ENCODE measurements at regions not wholly inside any gene's neighbourhood (a gene's known extent, or its start where the extent isn't known, plus 50 kb on each side); places are given as distances from the start of the nearest gene placed in this dataset.

DNA sequence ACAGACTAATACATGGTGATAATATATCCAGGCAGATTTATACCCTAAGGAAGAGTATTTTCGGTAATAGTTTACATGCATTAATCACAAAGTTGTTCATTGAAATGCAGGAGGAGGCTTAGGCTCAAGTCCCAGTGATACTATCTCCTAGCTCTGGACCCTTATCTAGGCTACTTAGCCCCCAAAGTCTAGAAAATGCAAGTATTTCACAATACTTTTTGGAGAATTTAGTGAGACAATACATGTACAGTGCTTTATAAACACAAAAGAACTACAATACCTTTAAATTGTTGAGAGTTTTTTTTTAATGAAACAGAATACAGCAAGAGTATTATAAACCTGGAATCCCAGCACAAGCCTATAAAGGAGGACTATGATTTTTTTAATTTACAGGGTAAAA, 473.9 kb downstream of the HS3ST3B1 start:
- H3K36me3 ChIP-seq (ENCODE audit: control insufficient read depth, insufficient read depth, low read length): no peaks in the 10 kb centered on the region
- Mint-ChIP-seq H3K36me3 (no peaks in the 10 kb centered on the region), H3K4me1 (no peaks in the 10 kb centered on the region), H3K27me3 (ENCODE audit: low read depth in 2 of 2) (peaks cover 21 to 54% of the 10 kb centered on the region in 2 donors), H3K27ac (no peak overlapping the region), H3K4me3 (no peak overlapping the region), H3K9me3 (no peaks in the 10 kb centered on the region)
- no peaks in the 10 kb centered on the region for H3K9me3 ChIP-seq (ENCODE audit: control insufficient read depth, insufficient read depth, low read length)
- WGBS (ENCODE audit: insufficient coverage): 89% methylated on average over 1 of the region's 1 CpG
- intact Hi-C loops (cut with micrococcal nuclease): no loop called here
- no peak overlapping the region for H3K27ac ChIP-seq (ENCODE audit: low read length)
- no peaks in the 10 kb centered on the region for H3K4me1 ChIP-seq (ENCODE audit: control insufficient read depth, insufficient read depth, low read length)
- ATAC-seq (no peak), DNase-seq (no peak)
- TF ChIP-seq, protein P1, sequence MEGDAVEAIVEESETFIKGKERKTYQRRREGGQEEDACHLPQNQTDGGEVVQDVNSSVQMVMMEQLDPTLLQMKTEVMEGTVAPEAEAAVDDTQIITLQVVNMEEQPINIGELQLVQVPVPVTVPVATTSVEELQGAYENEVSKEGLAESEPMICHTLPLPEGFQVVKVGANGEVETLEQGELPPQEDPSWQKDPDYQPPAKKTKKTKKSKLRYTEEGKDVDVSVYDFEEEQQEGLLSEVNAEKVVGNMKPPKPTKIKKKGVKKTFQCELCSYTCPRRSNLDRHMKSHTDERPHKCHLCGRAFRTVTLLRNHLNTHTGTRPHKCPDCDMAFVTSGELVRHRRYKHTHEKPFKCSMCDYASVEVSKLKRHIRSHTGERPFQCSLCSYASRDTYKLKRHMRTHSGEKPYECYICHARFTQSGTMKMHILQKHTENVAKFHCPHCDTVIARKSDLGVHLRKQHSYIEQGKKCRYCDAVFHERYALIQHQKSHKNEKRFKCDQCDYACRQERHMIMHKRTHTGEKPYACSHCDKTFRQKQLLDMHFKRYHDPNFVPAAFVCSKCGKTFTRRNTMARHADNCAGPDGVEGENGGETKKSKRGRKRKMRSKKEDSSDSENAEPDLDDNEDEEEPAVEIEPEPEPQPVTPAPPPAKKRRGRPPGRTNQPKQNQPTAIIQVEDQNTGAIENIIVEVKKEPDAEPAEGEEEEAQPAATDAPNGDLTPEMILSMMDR (IDR thresholded peaks at IDR 0.05): no peak
- no peak overlapping the region for H3K4me3 ChIP-seq (ENCODE audit: low read length)
- H3K27me3 ChIP-seq (ENCODE audit: control insufficient read depth, insufficient read depth, low read length): no peaks in the 10 kb centered on the region

DNA sequence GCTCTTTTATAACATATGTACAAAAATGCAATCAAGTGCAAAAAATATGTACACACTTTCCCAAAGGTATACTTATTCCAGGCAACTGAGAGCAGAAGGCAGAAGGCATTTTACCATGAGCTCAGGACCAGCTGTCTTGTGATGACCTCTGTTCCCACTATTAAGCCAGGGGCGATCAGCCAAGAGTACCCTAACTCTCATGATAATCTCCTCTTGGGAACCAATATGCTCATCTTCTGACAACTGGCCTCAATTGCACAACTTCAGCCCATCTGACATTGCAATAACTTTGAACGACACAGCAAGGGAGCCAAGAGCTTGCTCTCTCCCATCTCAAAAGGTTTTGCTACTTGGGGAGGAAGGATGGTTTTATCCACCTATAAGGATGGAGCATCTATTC, 471.9 kb downstream of the HS3ST3B1 start:
- Histone ChIP-seq H3K27me3 (ENCODE audit: control insufficient read depth, insufficient read depth, low read length) (no peaks in the 10 kb centered on the region), H3K9me3 (ENCODE audit: control insufficient read depth, insufficient read depth, low read length) (peaks cover 3% of the 10 kb centered on the region), H3K36me3 (ENCODE audit: control insufficient read depth, insufficient read depth, low read length) (no peaks in the 10 kb centered on the region), H3K4me1 (ENCODE audit: control insufficient read depth, insufficient read depth, low read length) (no peaks in the 10 kb centered on the region), H3K4me3 (ENCODE audit: low read length) (no peak overlapping the region), H3K27ac (ENCODE audit: low read length) (no peak overlapping the region)
- no peak for DNase-seq
- Mint-ChIP-seq H3K27ac (no peak overlapping the region), H3K9me3 (no peaks in the 10 kb centered on the region), H3K4me3 (no peak overlapping the region), H3K36me3 (no peaks in the 10 kb centered on the region), H3K4me1 (no peaks in the 10 kb centered on the region), H3K27me3 (ENCODE audit: low read depth in 2 of 2) (peaks cover 14 to 46% of the 10 kb centered on the region in 2 donors)
- intact Hi-C loops (cut with micrococcal nuclease): no loop called here
- ATAC-seq: no peak
- 68% methylated on average over 1 of the region's 2 CpGs for WGBS (ENCODE audit: insufficient coverage)
- TF ChIP-seq, protein P1 (IDR thresholded peaks at IDR 0.05): no peak

DNA sequence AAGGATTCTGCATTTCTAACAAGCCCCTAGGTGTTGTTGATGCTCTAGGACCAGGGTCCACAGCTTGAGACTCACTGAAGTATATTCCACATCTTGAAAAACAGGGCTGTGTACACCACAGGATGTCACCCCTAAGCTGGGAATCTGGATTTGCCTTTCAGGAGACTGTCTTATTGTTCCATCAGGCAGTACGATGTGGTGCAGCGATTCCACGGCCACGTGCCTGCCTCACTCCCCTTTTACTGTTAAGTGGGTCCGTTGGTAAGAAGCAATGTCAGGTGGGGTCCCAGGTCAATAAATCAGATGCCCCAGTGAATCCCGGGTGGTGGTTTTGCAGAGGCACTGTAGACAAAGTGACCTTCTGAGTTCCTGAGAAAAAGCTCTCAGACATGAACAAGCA, 470.7 kb downstream of the HS3ST3B1 start:
- Mint-ChIP-seq H3K9me3 (no peaks in the 10 kb centered on the region), H3K4me3 (no peak overlapping the region), H3K27ac (no peak overlapping the region), H3K27me3 (ENCODE audit: low read depth in 2 of 2) (peaks cover 12 to 41% of the 10 kb centered on the region in 2 donors), H3K36me3 (no peaks in the 10 kb centered on the region), H3K4me1 (no peaks in the 10 kb centered on the region)
- no peaks in the 10 kb centered on the region for H3K27me3 ChIP-seq (ENCODE audit: control insufficient read depth, insufficient read depth, low read length)
- H3K27ac ChIP-seq (ENCODE audit: low read length): no peak overlapping the region
- H3K9me3 ChIP-seq (ENCODE audit: control insufficient read depth, insufficient read depth, low read length): peaks cover 3% of the 10 kb centered on the region
- DNase-seq (no peak), ATAC-seq (no peak)
- H3K4me1 ChIP-seq (ENCODE audit: control insufficient read depth, insufficient read depth, low read length): no peaks in the 10 kb centered on the region
- no peak overlapping the region for H3K4me3 ChIP-seq (ENCODE audit: low read length)
- TF ChIP-seq, protein P1 (IDR thresholded peaks at IDR 0.05): no peak
- 85% methylated on average over 6 of the region's 6 CpGs for WGBS (ENCODE audit: insufficient coverage)
- intact Hi-C loops (cut with micrococcal nuclease): no loop called here
- no peaks in the 10 kb centered on the region for H3K36me3 ChIP-seq (ENCODE audit: control insufficient read depth, insufficient read depth, low read length)

DNA sequence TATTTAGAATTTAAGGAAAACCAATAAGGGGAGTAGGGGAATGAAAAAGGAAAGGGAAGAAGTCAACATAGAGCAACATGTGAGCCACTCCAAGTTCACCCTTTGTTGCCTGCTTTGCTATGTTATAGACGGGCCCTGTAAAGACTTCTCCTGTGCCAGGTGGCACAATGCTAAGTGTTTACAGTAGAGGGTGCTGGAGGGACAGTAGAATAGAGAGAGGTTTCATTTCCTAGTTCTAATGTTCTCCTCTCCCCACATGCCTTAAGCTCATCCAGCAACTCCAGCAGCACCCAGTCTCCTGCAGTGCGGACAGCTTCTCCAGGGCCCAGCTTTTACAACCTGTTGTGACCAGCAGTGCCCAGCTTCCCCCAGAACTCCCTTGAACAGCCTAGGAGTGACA, 468.0 kb downstream of the HS3ST3B1 start:
- H3K4me1 ChIP-seq (ENCODE audit: control insufficient read depth, insufficient read depth, low read length): no peaks in the 10 kb centered on the region
- H3K36me3 ChIP-seq (ENCODE audit: control insufficient read depth, insufficient read depth, low read length): no peaks in the 10 kb centered on the region
- H3K27me3 ChIP-seq (ENCODE audit: control insufficient read depth, insufficient read depth, low read length): no peaks in the 10 kb centered on the region
- H3K4me1 Mint-ChIP-seq: no peaks in the 10 kb centered on the region
- TF ChIP-seq, protein P1 (IDR thresholded peaks at IDR 0.05): no peak
- H3K27ac ChIP-seq (ENCODE audit: low read length): no peak overlapping the region
- no peaks in the 10 kb centered on the region for H3K9me3 Mint-ChIP-seq
- intact Hi-C loops (cut with micrococcal nuclease): no loop called here
- ATAC-seq (no peak), DNase-seq (no peak)
- H3K9me3 ChIP-seq (ENCODE audit: control insufficient read depth, insufficient read depth, low read length): peaks cover 3% of the 10 kb centered on the region
- H3K27me3 Mint-ChIP-seq (ENCODE audit: low read depth in 2 of 2): peaks cover 11 to 21% of the 10 kb centered on the region in 2 donors
- no peak overlapping the region for H3K4me3 ChIP-seq (ENCODE audit: low read length)
- WGBS (ENCODE audit: insufficient coverage): 100% methylated on average over 2 of the region's 2 CpGs
- no peaks in the 10 kb centered on the region for H3K36me3 Mint-ChIP-seq
- no peak overlapping the region for H3K27ac Mint-ChIP-seq
- no peak overlapping the region for H3K4me3 Mint-ChIP-seq

Measured in natural killer cell (primary cell).